H1 (cell line): ENCODE measurements at regions not wholly inside any gene's neighbourhood (a gene's known extent, or its start where the extent isn't known, plus 50 kb on each side); places are given as distances from the start of the nearest gene placed in this dataset.

Experiments
- ATF3 ChIP-seq: IDR thresholded peaks from 2 replicates; pipeline ENCODE4 v1.6.1; 2011; ENCODE audit warnings: low read depth, mild to moderate bottlenecking, low read length; ENCODE audit not compliant: insufficient read depth
- CTCF ChIP-seq, 3 experiments: IDR thresholded peaks; 1 replicate in 2 of 3; 2 replicates in 1 of 3; pipeline versions ENCODE4 v1.5.1 to v1.6.1; 2011; ENCODE audit warnings: low read length in 3 of 3, mild to moderate bottlenecking in 3 of 3, inconsistent platforms in 2 of 3, low read depth in 1 of 3, moderate library complexity in 1 of 3; ENCODE audit not compliant: insufficient read depth in 1 of 3; ENCODE audit errors: control extremely low read depth in 1 of 3
- EGR1 ChIP-seq: IDR thresholded peaks from 2 replicates; pipeline ENCODE4 v1.6.1; 2011; ENCODE audit warnings: low read depth, low read length, borderline replicate concordance
- EZH2 ChIP-seq: fragments of 200-600 bp; sonication (generic); IDR thresholded peaks from 2 replicates; pipeline ENCODE4 v1.7.1; 2012; ENCODE audit warnings: low read depth, mild to moderate bottlenecking, moderate library complexity, low read length, inconsistent platforms; ENCODE audit not compliant: severe bottlenecking
- JUN ChIP-seq: IDR thresholded peaks from 2 replicates; pipeline ENCODE4 v1.6.1; 2011; ENCODE audit warnings: low read depth, mild to moderate bottlenecking, improper control_type of control experiment, low read length
- PHF8 ChIP-seq: fragments of 200-600 bp; sonication (generic); conservative IDR thresholded peaks from 2 replicates; pipeline ENCODE4 v1.7.1; 2012; ENCODE audit warnings: low read depth, mild to moderate bottlenecking, inconsistent platforms, low read length, moderate library complexity
- POLR2AphosphoS5 ChIP-seq: IDR thresholded peaks from 2 replicates; pipeline ENCODE4 v1.6.1; 2011; ENCODE audit warnings: low read depth, low read length
- SIN3A ChIP-seq, 2 experiments: IDR thresholded peaks in 1 of 2; conservative IDR thresholded peaks in 1 of 2; 2 replicates each; pipeline ENCODE4 v1.6.1; 2011 to 2012; ENCODE audit warnings: low read length in 2 of 2, improper control_type of control experiment in 1 of 2, low read depth in 1 of 2, mild to moderate bottlenecking in 1 of 2
- SRF ChIP-seq: IDR thresholded peaks from 2 replicates; pipeline ENCODE4 v1.6.1; 2011; ENCODE audit warnings: mild to moderate bottlenecking, low read depth, low read length, moderate library complexity
- TBP ChIP-seq: IDR thresholded peaks from 2 replicates; pipeline ENCODE4 v1.6.1; 2011; ENCODE audit warnings: low read depth, low read length, improper control_type of control experiment

GRCh38 chr10:4241724-4242345, 456.8 kb upstream of the KLF6 start:
- no peak for TF ChIP-seq SRF
- TF ChIP-seq SIN3A (conservative IDR thresholded peaks at IDR 0.05 in 1 of 2, IDR thresholded peaks at IDR 0.05 in 1 of 2; ENCODE audit: low read depth in 1 of 2, low read length in 2 of 2): no peak
- TF ChIP-seq POLR2AphosphoS5: no peak
- no peak for TF ChIP-seq ATF3
- no peak for TF ChIP-seq PHF8
- no peak for TF ChIP-seq EGR1
- no peak for TF ChIP-seq CTCF (IDR thresholded peaks at IDR 0.05; ENCODE audit: control extremely low read depth in 1 of 3, insufficient read depth in 1 of 3, low read depth in 1 of 3, low read length in 3 of 3)
- no peak for TF ChIP-seq JUN
- no peak for TF ChIP-seq TBP
- no peak for TF ChIP-seq EZH2
